ENCODE measurements at regions not wholly inside any gene's neighbourhood (a gene's known extent, or its start where the extent isn't known, plus 50 kb on each side); places are given as distances from the start of the nearest gene placed in this dataset.

DNA sequence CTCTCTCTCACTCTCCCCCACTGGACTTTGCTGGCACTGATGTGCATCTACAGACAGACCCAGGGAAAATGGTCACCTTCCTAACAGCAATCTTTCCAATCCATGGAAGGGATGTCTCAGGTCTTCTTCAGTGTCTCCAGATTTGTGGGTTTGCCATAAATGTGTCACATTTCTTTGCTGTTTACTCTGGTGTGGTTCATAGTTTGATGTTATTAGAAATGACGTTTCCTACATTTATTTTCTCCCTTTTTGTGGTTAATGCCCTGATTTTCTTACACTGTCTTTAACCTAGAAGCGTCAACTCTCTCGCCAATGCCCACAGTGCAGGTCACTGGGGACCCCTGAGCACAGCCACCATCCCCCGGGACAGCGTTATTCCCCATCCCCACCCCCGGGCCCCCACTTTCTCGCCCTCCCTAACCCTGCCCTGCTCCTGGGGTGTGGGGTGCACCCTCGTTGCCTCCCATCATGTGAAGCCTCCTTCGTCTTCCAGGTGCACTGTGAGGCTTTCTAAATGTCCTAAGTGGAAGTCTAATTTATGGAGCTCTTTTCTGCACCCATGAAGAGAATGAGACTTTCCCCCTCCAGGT lies 86.5 kb downstream of the YTHDF1 start:
- ATAC-seq, result no peak
- DNase-seq (ENCODE audit: low spot score), result peak; percentile 27
- intact Hi-C loops (cut with DNase I), result no loop called here

DNA sequence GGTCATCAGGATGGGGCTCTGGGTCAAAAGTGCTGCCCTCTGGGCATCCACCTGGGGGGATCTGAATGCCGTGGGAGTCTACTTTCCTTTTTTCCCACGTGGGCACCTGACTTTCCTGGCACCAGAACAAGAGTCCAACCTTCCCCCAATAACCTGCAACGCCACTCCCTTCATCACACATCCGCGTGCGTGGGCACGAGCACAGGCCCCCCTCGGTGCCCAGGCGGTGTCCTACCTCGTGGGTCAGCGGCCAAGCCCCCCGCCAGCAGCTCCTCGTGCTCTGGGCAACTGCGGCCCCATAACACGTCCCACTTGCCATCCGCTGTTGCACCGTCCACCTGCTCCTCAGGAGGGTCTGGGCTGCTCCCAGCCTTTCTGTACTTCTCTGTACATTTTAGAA lies 87.0 kb downstream of the YTHDF1 start:
- intact Hi-C loops (cut with DNase I), result no loop called here
- ATAC-seq (no peak), DNase-seq (ENCODE audit: low spot score) (peak; percentile 35)

DNA sequence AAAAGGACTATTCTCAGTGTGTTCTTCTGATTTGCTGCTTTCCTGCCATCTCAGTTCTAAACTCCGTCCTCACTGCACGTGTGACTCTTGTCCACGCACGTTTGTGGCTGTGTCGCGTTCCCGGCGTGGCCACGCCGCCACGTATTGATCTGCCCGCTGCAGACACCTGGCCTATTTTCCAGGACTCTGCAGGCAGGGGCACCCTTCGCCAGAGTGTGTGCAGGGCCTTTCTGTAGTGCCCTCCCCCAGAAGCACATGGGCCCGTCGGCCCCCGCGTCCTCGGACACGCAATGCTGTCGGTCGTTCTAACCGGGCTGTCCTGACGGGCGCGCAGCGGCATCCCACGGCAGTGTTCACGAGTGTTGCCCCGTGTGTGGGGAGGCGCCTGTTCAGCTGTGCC lies 87.6 kb downstream of the YTHDF1 start:
- DNase-seq (ENCODE audit: low spot score) (peak; percentile 47), ATAC-seq (no peak)
- intact Hi-C loops (cut with DNase I), result no loop called here

DNA sequence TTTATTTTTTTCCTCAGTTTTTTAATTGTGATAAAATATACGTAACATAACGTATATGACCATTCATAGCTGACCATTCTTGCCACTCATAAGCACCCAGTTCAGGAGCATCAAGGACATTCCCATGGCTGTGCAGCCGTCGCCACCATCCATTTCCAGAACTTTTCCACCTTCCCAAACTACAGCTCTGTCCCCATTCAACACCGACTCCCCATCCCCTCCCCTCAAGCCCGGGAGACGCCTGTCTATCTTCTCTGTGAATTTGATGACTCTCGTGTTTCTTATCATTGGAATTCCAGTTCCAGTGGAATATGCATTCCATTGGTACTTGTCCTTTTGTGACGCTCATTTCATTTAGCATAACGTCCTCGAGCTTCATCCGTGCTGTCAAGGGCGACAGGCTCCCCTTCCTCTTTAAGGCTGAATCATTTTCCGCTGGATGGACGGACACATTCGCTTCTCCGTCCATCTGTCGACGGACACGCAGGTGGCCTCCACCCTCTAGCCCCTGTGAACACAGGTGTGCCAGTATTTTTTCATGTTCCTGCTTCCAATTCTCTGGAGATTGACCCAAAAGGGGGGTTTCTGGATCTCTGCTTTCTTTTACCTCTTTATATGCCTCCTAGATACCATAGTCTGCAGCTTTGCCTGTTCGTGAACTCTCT lies 88.1 kb downstream of the YTHDF1 start:
- ATAC-seq (no peak), DNase-seq (ENCODE audit: low spot score) (peak; percentile 23)
- intact Hi-C loops (cut with DNase I), result no loop called here

DNA sequence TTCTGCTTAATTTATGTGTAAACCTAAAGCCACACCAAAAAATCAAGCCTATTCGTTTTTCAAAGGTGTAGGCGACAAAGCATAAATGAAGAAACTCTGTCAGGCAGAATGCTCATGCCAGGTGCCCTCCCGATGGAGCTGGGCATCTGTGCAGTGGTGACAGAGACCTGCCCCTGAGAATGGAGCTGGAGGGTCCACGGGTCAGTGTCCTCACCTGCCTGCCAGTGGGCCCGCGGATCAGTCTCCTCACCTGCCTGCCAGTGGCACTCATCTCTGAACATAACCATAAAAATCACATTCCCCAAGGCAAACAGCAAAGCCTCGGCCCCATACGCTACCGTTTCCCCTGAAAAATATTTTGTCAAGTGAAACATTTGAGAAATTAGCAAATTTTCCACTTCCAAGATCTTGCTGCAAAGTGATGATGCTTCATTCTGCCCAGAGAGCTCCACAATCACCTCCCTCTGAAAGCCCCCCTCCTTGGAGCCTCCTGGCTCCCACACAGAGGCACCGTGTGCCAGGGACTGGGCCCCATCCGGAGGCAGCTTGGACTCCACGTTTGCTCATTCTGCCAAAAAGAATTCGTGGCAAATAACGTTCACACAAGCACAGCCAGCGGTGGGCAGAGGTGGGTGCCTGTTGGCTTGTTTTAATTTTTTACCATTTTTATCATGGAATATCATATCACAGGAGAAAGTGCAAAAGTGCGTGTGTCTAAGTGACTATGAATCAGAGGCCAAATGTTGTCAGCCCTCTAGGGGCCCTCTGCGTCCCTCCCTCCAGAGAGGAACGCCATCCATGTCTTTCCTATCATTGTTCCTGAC lies 88.8 kb downstream of the YTHDF1 start:
- intact Hi-C loops (cut with DNase I), result no loop called here
- DNase-seq (ENCODE audit: low spot score) (peak; percentile 42), ATAC-seq (no peak)

DNA sequence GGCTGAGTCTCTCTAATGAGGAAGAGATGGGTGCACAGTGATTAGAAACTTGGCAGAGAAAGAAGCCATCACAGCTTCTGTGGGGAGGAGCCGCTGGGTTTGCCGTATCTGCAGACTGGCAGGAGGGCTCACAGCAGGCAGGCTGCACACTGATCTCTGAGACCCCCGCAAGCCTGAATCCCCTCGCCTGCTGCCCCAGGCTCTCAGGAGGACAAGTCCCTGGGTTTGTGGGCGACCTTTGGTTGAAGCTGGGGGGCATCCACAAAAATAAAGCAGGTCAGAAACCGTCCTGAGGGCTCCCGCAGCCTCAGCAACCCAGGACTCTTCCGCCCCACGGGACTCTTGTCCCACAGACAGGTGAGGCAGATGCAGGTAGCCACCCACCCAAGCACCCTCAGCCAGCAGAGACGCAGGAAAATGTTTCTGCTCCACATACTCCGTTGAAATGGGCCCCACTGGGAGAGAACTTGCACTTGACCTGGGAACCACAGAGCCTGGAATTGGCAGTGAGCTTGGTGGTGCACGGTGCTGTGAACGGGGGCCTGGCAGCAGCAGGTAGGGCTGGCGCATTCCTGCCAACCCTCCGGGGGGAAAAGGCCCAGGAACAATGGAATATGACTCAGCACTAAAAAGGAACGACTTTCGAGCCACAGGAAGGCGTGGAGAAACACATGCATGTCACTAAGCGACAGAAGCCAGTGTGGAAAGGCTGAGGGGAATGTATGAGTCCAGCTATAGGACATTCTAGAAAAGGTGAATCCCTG lies 89.9 kb downstream of the YTHDF1 start:
- DNase-seq (ENCODE audit: low spot score) (peak; percentile 33), ATAC-seq (no peak)
- intact Hi-C loops (cut with DNase I), result no loop called here

DNA sequence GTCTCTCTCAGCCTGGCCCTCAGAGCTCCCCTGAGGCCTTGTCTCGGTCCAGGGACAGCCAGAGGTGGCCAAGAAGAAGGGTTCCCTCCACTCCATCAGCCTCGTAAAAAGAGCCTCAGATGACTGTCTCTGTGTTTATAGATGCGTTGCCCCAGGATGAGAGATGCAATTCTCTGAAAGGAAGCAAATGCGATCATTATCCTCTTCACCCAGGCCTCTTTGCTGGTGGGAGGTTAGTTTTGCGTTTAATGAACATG lies 90.4 kb downstream of the YTHDF1 start:
- intact Hi-C loops (cut with DNase I), result no loop called here
- DNase-seq (ENCODE audit: low spot score), result no peak
- ATAC-seq, result no peak

DNA sequence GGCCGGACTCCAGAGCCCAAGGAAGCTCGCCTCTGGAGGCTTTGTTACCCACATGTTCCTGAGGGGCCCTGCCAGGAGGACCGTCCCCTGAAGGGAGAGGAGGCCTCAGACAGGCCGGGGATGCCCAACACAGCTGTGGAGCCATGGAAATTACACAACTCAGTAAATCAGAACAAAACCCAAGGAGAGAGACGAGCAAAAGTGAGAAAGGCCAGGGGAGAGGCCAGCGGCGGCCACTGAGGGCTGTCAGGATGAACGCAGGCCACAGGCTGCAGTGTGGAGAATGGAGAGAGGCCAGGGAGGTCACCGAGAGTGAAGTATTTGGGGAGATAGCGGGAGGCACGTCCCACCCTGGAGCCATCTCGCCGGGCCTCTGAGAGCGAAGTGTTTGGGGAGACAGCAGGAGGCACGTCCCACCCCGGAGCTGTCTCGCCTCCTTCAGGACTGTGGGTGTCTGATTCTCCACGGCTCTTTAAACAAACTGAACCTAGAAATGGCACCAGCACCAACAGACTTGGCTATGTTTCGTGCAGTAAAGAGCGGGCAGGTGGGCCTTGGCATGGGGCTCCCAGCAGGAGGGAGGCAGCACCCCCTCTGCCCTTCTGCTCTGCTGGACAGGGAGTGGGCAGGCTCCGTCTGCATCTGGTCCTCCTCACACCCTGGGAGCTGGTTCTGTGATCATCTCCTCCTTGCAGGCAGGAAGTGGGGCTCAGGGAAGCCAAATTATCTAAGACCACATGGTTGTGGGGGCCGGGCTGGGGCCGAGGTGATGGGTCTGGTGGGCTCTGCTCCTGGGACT lies 91.0 kb downstream of the YTHDF1 start:
- DNase-seq (ENCODE audit: low spot score) (peak; percentile 46), ATAC-seq (no peak)
- intact Hi-C loops (cut with DNase I), result no loop called here

DNA sequence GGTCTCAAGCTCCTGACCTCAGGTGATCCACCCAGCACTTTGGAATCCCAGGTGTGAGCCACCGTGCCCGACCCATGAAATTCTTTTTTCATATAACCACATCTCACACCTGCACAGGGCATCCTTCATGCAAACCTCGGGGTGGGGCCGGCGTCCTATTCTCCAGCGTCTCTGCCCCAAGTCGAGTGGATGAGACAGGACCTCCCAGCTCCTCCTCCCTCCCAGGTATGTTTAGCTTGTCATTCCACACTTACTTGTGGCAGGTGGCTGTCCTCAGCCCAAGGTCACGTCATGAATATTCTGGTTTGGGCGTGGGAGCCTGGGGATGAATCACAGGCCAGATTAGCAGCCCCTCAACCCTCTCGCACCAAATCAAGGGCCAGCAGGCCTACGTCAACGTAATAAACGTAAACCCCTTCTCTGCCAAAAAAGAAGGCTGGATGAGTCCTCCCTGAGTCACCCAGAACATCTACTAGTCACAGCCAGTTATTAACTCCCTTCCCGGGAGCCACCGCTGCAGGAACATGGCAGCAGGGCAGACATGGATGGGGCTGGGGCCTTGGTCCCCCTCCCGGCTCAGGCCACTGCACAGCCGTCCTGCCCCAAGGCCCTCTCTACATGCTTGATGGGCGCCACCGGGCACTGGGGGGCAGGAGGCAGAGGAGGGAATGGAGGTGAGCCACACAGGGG lies 91.7 kb downstream of the YTHDF1 start:
- intact Hi-C loops (cut with DNase I), result no loop called here
- ATAC-seq, result no peak
- peak; percentile 27 for DNase-seq (ENCODE audit: low spot score)

DNA sequence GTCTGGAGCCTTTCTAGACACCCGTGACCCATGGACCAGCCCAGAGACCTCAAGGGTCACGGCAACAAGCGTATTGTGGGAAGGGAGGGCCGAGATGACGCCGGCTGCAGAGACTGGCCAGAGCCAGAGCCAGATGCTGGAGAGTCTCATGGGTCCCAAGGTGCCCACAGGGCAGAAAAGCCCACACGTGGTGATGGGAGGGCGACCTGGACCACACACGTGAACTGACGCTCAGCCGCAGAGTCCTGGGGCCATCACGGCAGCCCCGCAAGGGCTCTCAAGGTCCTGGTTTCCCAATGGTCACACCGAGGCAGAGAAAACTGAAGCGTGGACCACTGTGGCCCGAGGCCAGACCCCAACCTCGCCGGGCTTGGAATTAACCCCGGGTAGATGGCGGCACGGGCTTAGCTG lies 92.6 kb downstream of the YTHDF1 start:
- DNase-seq (ENCODE audit: low spot score), result peak; percentile 42
- intact Hi-C loops (cut with DNase I), result no loop called here
- no peak for ATAC-seq

DNA sequence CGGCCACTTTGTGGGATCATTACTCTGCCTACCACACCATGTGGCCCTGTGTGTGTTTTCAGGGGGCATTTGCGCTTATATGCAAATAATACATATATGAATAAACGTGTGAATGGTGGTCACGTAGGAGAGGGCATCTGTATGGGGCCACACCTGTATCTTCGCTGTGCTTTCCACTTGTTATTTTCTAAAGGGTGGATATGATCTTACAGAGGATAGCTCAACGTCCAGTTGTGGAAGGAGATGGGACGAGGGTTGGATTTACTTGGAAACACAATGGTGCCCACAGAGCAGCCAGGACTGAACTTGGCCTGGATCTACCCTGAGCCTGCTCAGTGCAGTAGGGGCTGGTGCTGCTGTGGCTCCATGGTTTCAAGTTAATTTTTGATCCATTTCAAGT lies 93.3 kb downstream of the YTHDF1 start:
- intact Hi-C loops (cut with DNase I), result no loop called here
- DNase-seq (ENCODE audit: low spot score) (no peak), ATAC-seq (no peak)

DNA sequence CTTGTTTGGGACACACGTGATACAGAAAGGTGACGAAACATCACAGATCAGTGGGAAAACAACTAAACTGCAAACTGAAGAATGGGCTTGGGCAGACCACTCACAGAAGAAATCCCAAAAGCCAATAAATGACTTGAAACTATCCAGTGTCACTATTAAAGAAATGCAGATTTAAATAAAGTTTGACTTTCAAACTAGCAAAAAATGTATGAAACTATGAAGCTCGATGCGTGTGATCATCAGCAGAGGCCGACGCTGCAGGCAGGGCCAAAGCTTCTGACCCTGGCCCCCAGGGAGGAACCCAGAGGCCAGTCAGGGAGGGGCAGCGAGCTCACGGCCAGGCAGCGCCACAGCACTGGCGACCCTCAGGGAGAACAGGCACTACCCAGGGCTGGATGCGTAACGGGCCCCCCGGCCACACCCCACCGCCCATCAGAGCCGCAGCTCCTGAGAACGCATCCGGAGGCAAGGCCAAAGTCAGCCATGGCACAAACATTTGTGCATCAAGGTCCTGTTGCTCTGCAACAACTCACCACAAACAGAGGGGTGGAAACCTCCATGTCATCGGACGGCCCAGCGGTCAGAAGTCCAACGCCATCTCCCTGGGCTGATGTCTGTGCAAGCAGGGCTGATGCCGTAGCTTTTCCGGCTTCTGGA lies 94.1 kb downstream of the YTHDF1 start:
- DNase-seq (ENCODE audit: low spot score) (peak; percentile 34), ATAC-seq (no peak)
- intact Hi-C loops (cut with DNase I), result no loop called here

DNA sequence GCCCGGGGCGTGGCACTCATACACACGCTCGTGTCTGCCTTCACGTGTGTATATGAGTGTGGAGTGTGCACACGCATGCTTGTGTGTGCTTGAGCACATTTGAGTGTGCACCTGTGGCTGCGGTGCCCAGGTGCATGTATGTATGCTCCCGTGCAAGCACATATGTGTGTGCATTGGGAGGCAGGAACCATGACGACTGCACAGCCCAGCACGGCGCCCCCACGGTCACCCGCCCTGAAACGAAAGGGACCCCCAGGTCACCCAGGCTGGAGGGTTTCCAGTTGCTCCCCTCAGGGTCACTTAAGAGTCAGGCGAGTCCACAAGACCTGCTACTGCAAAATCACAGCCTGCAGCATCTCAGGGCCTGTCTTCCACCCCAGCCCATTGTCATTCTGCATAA lies 94.7 kb downstream of the YTHDF1 start:
- DNase-seq (ENCODE audit: low spot score) (no peak), ATAC-seq (no peak)
- intact Hi-C loops (cut with DNase I), result no loop called here

DNA sequence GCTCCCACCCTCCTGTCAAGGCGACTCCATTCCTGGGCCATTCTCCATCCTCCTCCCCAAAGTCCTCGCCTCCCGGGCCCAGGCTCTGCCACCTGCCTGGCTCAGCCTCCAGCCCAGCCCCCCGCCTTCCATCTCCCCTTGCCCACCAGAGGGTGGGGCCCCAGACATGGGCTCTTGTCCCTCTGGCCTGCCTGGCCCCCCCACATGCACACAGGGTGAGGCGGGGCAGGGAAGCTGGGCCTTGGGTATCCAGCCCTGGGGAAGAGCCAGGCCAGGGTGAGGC lies 95.2 kb downstream of the YTHDF1 start:
- intact Hi-C loops (cut with DNase I), result no loop called here
- no peak for DNase-seq (ENCODE audit: low spot score)

DNA sequence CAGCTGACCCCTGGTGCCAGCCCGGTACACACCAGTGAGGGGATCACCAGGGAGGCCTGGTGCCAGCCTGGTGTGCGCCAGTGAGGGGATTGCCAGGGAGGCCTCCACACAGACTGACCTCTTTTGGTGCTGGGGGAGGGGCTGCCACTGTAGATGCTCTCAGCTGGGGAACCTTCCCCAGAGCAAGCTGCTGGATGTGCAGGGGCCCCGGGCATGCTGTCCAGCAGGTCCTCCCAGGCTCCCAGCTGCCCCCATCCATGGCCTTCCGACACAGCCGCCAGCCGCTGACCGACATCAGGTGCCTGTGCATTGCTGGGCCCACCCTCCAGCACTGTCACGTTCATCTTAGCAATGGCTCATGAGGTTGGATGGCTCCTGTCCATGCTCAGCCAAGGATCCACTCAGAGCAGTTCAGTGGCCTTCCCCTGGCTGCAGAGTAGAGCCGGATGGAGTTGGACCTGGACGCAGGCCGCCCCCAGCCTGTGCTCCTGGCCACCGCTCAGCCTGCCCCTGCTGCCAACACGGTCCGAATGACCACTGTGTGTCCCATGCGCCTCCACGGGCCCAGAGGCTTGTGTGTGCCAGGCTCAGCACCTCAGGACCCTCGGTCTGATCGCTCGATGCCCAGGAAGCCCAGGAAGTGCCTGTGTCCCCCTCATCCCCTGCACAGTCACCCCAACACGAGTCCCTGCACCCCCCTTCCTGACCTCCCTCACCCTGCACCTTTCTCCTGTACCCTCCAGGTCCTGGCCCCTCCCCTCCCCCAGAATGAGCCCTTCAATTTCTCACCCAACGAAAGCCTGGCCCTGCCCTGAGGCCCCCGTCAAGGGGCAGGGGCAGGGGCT lies 95.7 kb downstream of the YTHDF1 start:
- DNase-seq (ENCODE audit: low spot score), result no peak
- ATAC-seq, result no peak
- intact Hi-C loops (cut with DNase I), result loop anchor here (1.0 kb wide), 1 partner anchor 71 kb away; no protein-coding TSS in a partner anchor

More for the DNA sequence above, 95.2 kb downstream of the YTHDF1 start:
- no peak for ATAC-seq

DNA sequence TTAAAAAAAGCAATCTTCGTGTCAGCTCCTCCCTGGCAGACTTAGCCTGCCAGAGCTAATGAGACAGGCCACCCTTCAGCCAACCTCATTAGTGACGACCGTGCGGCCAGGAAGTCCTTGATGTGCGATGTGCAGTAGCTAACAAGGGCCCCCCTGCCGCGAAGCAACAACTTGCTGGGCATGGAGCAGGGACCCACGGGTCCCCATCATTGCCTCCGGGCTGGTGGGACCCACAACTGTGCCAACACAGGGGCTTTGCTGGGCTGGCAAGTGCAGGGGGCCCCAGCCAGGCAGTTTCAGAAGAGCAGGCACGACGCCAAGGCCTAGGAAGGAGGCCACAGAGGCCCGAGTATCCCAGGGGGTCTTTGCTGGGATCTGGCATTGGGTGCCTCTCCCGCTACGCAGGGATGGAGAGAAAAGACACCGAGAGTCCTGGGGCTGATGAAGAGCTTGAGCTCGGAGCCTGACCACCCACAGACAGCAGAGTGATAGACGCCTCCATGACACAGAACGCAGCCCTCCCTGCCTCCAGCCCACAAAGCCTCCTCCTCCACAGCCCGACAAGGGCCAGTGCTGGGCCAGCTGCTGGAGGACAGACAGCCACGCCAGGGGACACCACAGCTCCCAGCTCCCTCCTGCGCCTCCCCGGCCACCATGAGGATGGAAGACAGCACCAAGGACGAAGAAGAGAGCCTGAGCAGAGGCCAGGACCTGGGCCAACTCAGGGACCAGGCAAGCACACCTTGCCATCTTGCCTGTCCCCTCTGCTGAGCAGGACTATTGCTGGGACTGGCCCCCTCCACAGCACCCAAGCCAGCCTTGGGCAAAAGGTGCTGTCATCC lies 96.6 kb downstream of the YTHDF1 start:
- intact Hi-C loops (cut with DNase I), result loop anchor here (1.0 kb wide), 1 partner anchor 70 kb away; no protein-coding TSS in a partner anchor
- ATAC-seq (no peak), DNase-seq (ENCODE audit: low spot score) (no peak)
